ENCODE measurements at regions not wholly inside any gene's neighbourhood (a gene's known extent, or its start where the extent isn't known, plus 50 kb on each side); places are given as distances from the start of the nearest gene placed in this dataset.

- Mint-ChIP-seq H3K9me3 (ENCODE audit: unreplicated experiment) (no peaks in the 10 kb centered on the region), H3K27ac (ENCODE audit: unreplicated experiment) (no peak overlapping the region), H3K36me3 (ENCODE audit: unreplicated experiment) (no peaks in the 10 kb centered on the region), H3K27me3 (ENCODE audit: unreplicated experiment) (no peaks in the 10 kb centered on the region), H3K4me1 (ENCODE audit: low read depth, unreplicated experiment) (no peaks in the 10 kb centered on the region), H3K4me3 (ENCODE audit: unreplicated experiment) (no peak overlapping the region)
- DNase-seq, result no peak
- TF ChIP-seq, protein P1, sequence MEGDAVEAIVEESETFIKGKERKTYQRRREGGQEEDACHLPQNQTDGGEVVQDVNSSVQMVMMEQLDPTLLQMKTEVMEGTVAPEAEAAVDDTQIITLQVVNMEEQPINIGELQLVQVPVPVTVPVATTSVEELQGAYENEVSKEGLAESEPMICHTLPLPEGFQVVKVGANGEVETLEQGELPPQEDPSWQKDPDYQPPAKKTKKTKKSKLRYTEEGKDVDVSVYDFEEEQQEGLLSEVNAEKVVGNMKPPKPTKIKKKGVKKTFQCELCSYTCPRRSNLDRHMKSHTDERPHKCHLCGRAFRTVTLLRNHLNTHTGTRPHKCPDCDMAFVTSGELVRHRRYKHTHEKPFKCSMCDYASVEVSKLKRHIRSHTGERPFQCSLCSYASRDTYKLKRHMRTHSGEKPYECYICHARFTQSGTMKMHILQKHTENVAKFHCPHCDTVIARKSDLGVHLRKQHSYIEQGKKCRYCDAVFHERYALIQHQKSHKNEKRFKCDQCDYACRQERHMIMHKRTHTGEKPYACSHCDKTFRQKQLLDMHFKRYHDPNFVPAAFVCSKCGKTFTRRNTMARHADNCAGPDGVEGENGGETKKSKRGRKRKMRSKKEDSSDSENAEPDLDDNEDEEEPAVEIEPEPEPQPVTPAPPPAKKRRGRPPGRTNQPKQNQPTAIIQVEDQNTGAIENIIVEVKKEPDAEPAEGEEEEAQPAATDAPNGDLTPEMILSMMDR (IDR thresholded peaks at IDR 0.05; ENCODE audit: partially characterized antibody, unreplicated experiment), result no peak
Measured at GRCh38 chr1:60126723-60127122, 53.2 kb upstream of the C1orf87 start.

All from glutamatergic neuron (in vitro differentiated cells).